Hepatocyte (in vitro differentiated cells): ENCODE measurements at regions not wholly inside any gene's neighbourhood (a gene's known extent, or its start where the extent isn't known, plus 50 kb on each side); places are given as distances from the start of the nearest gene placed in this dataset.

Experiments
- CTCF ChIP-seq: fragments of 200-600 bp; sonication (generic); IDR thresholded peaks from 2 replicates; pipeline ENCODE4 v1.5.1; 2016; ENCODE audit warnings: antibody characterized with exemption, mild to moderate bottlenecking; ENCODE audit not compliant: poor library complexity
- EZH2 ChIP-seq: fragments of 200-600 bp; sonication (generic); IDR thresholded peaks from 2 replicates; pipeline ENCODE4 v1.6.1; 2016; ENCODE audit warnings: antibody characterized with exemption, mild to moderate bottlenecking, borderline replicate concordance
- EZH2phosphoT487 ChIP-seq: fragments of 200-600 bp; sonication (generic); IDR thresholded peaks from one replicate; pipeline ENCODE4 v1.6.1; 2018; ENCODE audit warnings: antibody characterized with exemption, mild to moderate bottlenecking, low read depth, moderate library complexity; ENCODE audit not compliant: unreplicated experiment, severe bottlenecking

GRCh38 chr4:156578005-156578404, 393.6 kb downstream of the PDGFC start:
- TF ChIP-seq CTCF (no peak), EZH2 (no peak), EZH2phosphoT487 (no peak)
